HUES64 (cell line): ENCODE measurements at regions not wholly inside any gene's neighbourhood (a gene's known extent, or its start where the extent isn't known, plus 50 kb on each side); places are given as distances from the start of the nearest gene placed in this dataset.

Experiments
- H3K27ac ChIP-seq: 2 replicates; pipeline ENCODE4 v1.7.0; 2013; ENCODE audit warnings: low read depth, low read length, inconsistent platforms
- H3K27me3 ChIP-seq: 2 replicates; pipeline ENCODE4 v1.6.1; 2013; ENCODE audit warnings: mild to moderate bottlenecking, low read length; ENCODE audit not compliant: insufficient read depth
- H3K36me3 ChIP-seq: 2 replicates; pipeline ENCODE4 v1.6.1; 2013; ENCODE audit warnings: mild to moderate bottlenecking, low read length; ENCODE audit not compliant: insufficient read depth
- H3K4me1 ChIP-seq: 2 replicates; pipeline ENCODE4 v1.6.1; 2013; ENCODE audit warnings: mild to moderate bottlenecking, low read length, moderate library complexity; ENCODE audit not compliant: insufficient read depth
- H3K4me3 ChIP-seq: 2 replicates; pipeline ENCODE4 v1.5.1; 2013; ENCODE audit warnings: mild to moderate bottlenecking, low read length, moderate library complexity
- H3K9ac ChIP-seq: 2 replicates; pipeline ENCODE4 v1.6.1; 2013; ENCODE audit warnings: mild to moderate bottlenecking, low read depth, low read length
- H3K9me3 ChIP-seq: 2 replicates; pipeline ENCODE4 v1.6.1; 2013; ENCODE audit warnings: low read depth, low read length; ENCODE audit not compliant: insufficient read depth
- WGBS: fragments of 150-250, 120-280 bp; methylation state at CpG from one replicate; pipeline ENCODE4 v1.1.7; 2013; ENCODE audit warnings: missing lambda C conversion rate; 5-methylcytosine and 5-hydroxymethylcytosine counted together

- Histone ChIP-seq H3K4me3 (no peak overlapping the region), H3K27ac (no peak overlapping the region), H3K9me3 (no peaks in the 10 kb centered on the region), H3K27me3 (no peaks in the 10 kb centered on the region), H3K4me1 (no peaks in the 10 kb centered on the region), H3K36me3 (no peaks in the 10 kb centered on the region), H3K9ac (no peak overlapping the region)
- 90% methylated on average over 1 of the region's 3 CpGs for WGBS
Observed at GRCh38 chr1:102365071-102365470, 368.3 kb upstream of the OLFM3 start.

DNA sequence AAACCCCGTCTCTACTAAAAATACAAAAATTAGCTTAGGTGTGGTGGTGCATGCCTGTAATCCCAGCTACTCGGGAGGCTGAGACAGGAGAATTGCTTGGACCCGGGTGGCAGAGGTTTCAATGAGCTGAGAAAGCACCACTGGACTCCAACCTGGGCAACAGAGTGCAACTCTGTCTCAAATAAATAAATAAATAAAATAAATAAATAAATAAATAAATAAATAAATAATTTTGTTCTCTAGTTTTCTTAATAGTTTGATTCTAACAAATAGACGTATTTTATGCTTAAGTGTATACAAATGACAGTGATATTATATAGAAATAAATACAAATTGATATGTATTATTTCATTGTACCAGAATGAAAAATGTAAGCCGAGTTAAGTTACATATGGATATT lies 339.9 kb upstream of the OLFM3 start:
- Histone ChIP-seq H3K4me3 (no peak overlapping the region), H3K9me3 (no peaks in the 10 kb centered on the region), H3K9ac (no peak overlapping the region), H3K36me3 (no peaks in the 10 kb centered on the region), H3K27me3 (no peaks in the 10 kb centered on the region), H3K4me1 (no peaks in the 10 kb centered on the region), H3K27ac (no peak overlapping the region)
- 95% methylated on average over 3 of the region's 5 CpGs for WGBS

DNA sequence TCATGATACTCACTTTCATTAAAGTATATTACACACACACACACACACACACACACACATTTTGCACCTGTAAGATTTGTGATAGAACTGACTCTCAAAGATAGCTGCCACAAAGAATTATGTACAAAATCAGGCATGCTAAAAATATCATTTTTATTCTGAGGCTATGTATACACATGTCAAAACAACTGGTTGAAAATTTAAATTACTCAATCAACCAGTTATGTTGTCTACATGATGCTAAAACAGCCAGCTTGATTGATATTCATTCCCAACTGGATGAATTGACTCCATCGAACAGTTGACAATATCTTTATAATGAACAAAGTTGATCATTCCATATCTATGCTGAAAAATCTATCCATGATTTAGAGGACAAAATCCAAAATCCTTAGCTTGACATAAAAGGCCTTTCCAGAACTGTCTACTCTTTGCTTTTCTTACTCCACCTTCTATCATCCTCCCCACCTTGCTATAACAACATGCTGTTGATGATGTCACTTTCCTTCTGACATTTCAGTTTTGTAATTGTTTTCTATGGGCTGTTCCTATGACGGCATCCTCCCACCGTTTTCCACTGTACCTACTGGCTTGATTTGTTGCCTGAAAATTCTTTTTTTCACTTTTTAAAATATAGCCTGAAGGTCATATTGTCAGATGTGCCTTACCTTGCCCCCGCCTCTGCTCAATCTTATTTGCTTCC lies 321.5 kb upstream of the OLFM3 start:
- Histone ChIP-seq H3K4me3 (no peak overlapping the region), H3K36me3 (no peaks in the 10 kb centered on the region), H3K4me1 (no peaks in the 10 kb centered on the region; the same call in 1 of the 2 replicates), H3K9me3 (0 out of 2 replicates have a peak, but pooled peaks cover 4% of the 10 kb centered on the region), H3K27me3 (no peaks in the 10 kb centered on the region), H3K27ac (no peak overlapping the region), H3K9ac (no peak overlapping the region)
- 91% methylated on average over 3 of the region's 4 CpGs for WGBS

- peaks cover 4% of the 10 kb centered on the region; the same call in 1 of the 2 replicates for H3K9me3 ChIP-seq
- H3K27ac ChIP-seq: no peak overlapping the region
- no peak overlapping the region for H3K9ac ChIP-seq
- H3K36me3 ChIP-seq: no peaks in the 10 kb centered on the region
- H3K4me1 ChIP-seq: no peaks in the 10 kb centered on the region; the same call in 1 of the 2 replicates
- no peaks in the 10 kb centered on the region for H3K27me3 ChIP-seq
- no peak overlapping the region for H3K4me3 ChIP-seq
Observed at GRCh38 chr1:102315096-102315495, 318.4 kb upstream of the OLFM3 start.

DNA sequence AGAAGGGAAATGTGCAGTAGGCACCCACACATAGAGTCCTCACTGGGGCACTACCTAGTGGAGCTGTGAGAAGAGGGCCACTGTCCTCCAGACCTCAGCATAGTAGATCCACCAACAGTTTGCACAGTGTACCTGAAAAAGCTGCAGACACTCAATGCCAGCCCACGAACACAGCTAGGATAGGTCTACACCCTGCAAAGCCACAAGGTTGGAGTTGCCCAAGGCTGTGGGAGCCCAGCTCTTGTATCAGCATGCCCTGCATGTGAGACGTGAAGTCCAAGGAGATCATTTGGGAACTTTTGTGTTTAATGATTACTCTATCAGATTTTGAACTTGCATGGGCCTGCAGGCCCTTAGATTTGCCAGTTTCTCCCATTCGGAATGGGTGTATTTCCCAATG lies 299.4 kb upstream of the OLFM3 start:
- Histone ChIP-seq H3K4me1 (no peaks in the 10 kb centered on the region), H3K36me3 (no peaks in the 10 kb centered on the region), H3K9me3 (0 out of 2 replicates have a peak, but pooled peaks cover 3% of the 10 kb centered on the region), H3K27ac (no peak overlapping the region), H3K27me3 (no peaks in the 10 kb centered on the region), H3K9ac (no peak overlapping the region), H3K4me3 (no peak overlapping the region)
- 89% methylated on average over 3 of the region's 3 CpGs for WGBS

GRCh38 chr1:102282955-102283354 lies 286.2 kb upstream of the OLFM3 start:
- Histone ChIP-seq H3K4me1 (no peaks in the 10 kb centered on the region), H3K9ac (no peak overlapping the region), H3K27me3 (no peaks in the 10 kb centered on the region), H3K27ac (no peak overlapping the region), H3K36me3 (no peaks in the 10 kb centered on the region), H3K4me3 (no peak overlapping the region), H3K9me3 (no peaks in the 10 kb centered on the region)
- 82% methylated on average over 1 of the region's 1 CpG for WGBS

DNA sequence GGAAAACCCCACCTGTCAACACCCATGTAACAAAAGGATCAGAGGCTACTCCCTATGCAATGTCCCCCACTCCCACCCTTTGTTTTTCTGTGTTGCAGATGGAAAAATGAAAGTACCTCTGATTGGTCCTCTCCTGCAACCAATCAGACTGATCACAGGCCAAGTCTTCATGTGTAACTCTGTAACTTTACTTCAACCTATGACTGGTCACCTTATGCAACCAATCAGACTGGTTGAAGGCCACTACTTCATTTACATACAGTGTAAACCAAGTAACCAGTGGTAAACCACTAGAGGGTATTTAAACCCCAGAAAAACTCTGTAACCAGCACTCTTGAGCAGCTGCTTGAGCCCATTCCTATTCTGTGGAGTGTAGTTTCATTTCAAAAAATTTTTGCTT lies 266.3 kb upstream of the OLFM3 start:
- Histone ChIP-seq H3K36me3 (no peaks in the 10 kb centered on the region), H3K27ac (no peak overlapping the region), H3K9me3 (no peaks in the 10 kb centered on the region), H3K9ac (no peak overlapping the region), H3K4me1 (no peaks in the 10 kb centered on the region), H3K4me3 (no peak overlapping the region), H3K27me3 (no peaks in the 10 kb centered on the region)

- Histone ChIP-seq H3K36me3 (no peaks in the 10 kb centered on the region), H3K9ac (no peak overlapping the region), H3K4me3 (no peak overlapping the region), H3K27ac (no peak overlapping the region), H3K9me3 (no peaks in the 10 kb centered on the region), H3K4me1 (no peaks in the 10 kb centered on the region), H3K27me3 (no peaks in the 10 kb centered on the region)
- 91% methylated on average over 4 of the region's 4 CpGs for WGBS
Observed at GRCh38 chr1:102252731-102253505, 256.2 kb upstream of the OLFM3 start.

DNA sequence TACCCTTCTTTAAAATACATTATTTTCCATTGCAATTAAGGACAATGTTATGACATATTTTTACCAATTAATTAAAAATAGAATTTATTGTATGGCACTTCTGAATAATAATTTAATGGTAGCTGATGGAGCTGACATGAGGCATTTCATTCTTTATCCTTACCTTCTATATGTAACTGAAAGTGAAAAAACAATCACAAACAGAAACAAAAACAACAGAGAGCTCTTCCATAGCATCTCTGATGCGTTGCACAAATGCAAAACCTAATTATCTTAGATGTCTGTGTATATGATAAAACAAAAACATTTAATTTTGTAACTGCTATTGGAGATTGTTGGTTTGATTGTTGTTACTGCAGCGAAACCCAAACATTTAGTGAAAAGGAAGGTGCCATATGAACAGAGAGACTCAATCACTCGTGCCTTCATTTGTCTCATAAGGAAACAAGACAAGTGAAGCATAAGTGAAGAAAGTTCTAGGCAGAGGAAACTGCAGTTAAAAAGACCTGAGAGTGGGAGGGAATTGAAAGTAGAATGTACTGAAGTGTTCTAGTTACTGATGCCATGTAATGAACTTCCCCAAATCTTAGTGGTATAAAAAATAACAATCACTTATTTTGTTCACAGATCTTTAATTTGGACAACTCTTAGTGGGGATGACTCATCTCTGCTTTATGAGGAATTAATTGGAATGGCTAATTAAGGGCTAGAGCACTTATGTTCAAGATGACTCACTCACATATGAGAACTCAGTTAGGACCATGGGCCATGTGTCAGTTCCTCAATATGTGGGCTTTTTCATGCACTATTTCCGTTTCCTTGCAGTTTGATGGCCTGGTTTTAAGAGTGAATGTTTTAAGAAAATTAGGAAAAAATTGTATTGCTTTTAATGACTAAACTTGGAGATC lies 245.0 kb upstream of the OLFM3 start:
- 94% methylated on average over 3 of the region's 4 CpGs for WGBS
- Histone ChIP-seq H3K27ac (no peak overlapping the region), H3K4me3 (no peak overlapping the region), H3K27me3 (no peaks in the 10 kb centered on the region), H3K4me1 (no peaks in the 10 kb centered on the region), H3K9me3 (no peaks in the 10 kb centered on the region), H3K9ac (no peak overlapping the region), H3K36me3 (no peaks in the 10 kb centered on the region)

GRCh38 chr1:102239247-102239646 lies 242.5 kb upstream of the OLFM3 start:
- Histone ChIP-seq H3K4me1 (no peaks in the 10 kb centered on the region), H3K9ac (no peak overlapping the region), H3K9me3 (peaks cover 9% of the 10 kb centered on the region), H3K4me3 (no peak overlapping the region), H3K36me3 (no peaks in the 10 kb centered on the region), H3K27me3 (no peaks in the 10 kb centered on the region), H3K27ac (no peak overlapping the region)
- WGBS: 88% methylated on average over 3 of the region's 3 CpGs
